C4-2B (cell line): ENCODE measurements at regions not wholly inside any gene's neighbourhood (a gene's known extent, or its start where the extent isn't known, plus 50 kb on each side); places are given as distances from the start of the nearest gene placed in this dataset.

Source experiments
- H3K27ac ChIP-seq: fragments of 450-650 bp; 2 replicates; pipeline ENCODE4 v1.5.1; 2017
- CTCF ChIP-seq: fragments of 450-650 bp; conservative IDR thresholded peaks from 2 replicates; pipeline ENCODE4 v1.5.1; 2017; ENCODE audit warnings: mild to moderate bottlenecking
- ZFX ChIP-seq: fragments of 450-650 bp; IDR thresholded peaks from 2 replicates; pipeline ENCODE4 v1.6.1; 2017

GRCh38 chr1:74818241-74818640 lies 85.3 kb downstream of the TYW3 start:
- H3K27ac ChIP-seq, result no peak overlapping the region
- no peak for TF ChIP-seq ZFX
- TF ChIP-seq CTCF, result no peak

- no peak overlapping the region for H3K27ac ChIP-seq
- TF ChIP-seq ZFX (no peak), CTCF (no peak)
These were observed 85.9 kb downstream of the TYW3 start for GRCh38 chr1:74818661-74819456.

DNA sequence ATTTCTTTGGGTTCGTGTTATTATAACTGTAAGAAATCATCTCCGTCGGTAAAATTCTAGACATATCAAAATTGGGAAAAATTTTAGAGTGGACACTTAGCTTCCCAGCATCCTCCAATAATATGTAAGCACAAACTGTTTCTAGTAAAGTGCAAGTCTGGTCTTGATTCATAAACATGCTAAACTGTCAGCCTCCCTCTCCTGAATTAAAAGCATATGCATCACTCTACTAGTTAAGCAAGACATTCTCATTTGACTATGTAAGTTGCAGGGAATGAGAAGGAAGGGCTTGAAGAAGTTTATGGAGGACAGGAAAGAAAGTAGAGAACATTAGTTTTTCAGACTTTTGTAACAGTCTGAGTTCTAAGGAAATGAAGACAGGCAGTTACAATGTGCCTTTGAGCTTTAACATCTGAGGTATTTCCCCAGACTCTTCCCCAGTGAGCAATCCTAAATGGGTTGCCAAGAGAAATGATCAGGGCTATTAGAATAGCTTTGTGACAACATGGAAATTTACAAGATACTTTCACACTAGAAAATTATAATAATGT lies 90.0 kb downstream of the TYW3 start:
- TF ChIP-seq ZFX, result no peak
- no peak for TF ChIP-seq CTCF
- H3K27ac ChIP-seq, result no peak overlapping the region

GRCh38 chr1:74824497-74825107 lies 91.7 kb downstream of the TYW3 start:
- TF ChIP-seq CTCF (no peak), ZFX (no peak)
- H3K27ac ChIP-seq, result no peak overlapping the region

GRCh38 chr1:74830766-74831165 lies 97.8 kb downstream of the TYW3 start:
- no peak overlapping the region for H3K27ac ChIP-seq
- TF ChIP-seq ZFX, result no peak

DNA sequence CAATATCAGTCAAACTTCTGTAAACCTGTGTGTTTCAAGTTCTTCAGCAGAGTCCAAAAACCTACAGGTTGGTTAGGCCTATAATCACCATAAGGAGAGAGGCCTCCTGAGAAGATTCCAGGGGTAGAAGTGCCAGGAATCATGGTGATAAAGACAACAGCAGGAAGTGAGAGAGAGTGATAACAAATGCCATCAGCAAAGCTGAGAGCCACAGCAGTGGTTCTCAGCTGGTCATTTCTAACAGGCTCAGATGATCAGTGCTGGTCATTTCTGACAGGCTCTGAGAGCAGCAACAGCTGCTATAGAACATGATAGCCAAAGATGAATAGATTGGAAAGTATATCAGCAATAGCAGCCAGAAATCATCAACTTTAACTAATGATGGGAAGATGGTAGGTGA lies 101.3 kb downstream of the TYW3 start:
- TF ChIP-seq CTCF (no peak), ZFX (no peak)

DNA sequence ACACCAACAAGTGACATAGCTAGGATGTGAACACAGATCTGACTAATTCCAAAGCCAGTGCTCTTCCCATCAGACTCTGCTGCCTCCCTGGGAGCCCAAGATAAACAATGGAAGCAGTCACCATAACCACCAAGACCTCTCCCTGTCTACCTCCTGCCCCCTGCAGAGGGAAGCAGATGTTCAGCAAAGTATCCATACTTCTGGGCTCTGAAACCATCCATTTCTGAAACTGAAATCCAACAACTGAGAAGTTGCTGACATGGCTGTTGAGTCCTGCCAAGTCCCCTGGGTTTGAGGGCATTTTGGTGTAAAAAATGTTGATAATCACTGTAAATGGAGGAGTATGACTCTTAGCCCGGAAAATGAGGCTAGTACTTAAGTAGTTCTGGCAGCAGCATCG lies 102.1 kb downstream of the TYW3 start:
- H3K27ac ChIP-seq, result no peak overlapping the region
- no peak for TF ChIP-seq ZFX
- no peak for TF ChIP-seq CTCF

More for the DNA sequence above, 101.3 kb downstream of the TYW3 start:
- H3K27ac ChIP-seq, result no peak overlapping the region
